Stimulated activated CD8-positive, alpha-beta memory T cell treated with anti-CD3 and anti-CD28 coated beads, Interleukin-15, amount 100 ng/mL, for 24 hours (primary cell): ENCODE measurements at regions not wholly inside any gene's neighbourhood (a gene's known extent, or its start where the extent isn't known, plus 50 kb on each side); places are given as distances from the start of the nearest gene placed in this dataset.
"Not testable (repeated sequence)": the region's sequence is repeated elsewhere in the genome, so short reads cannot be mapped to it uniquely, and the experiment has no call there.

Source experiments
- DNase-seq: peaks from one replicate; pipeline ENCODE4 v3.0.0-alpha.2; 2020; ENCODE audit warnings: low read depth

GRCh38 chr2:125710561-125710960 is 945.4 kb upstream of the GYPC start:
- no peak for DNase-seq

GRCh38 chr2:125711075-125711474 is 944.9 kb upstream of the GYPC start:
- DNase-seq: no peak

- no peak for DNase-seq
Measured at GRCh38 chr2:125713533-125713932, 942.4 kb upstream of the GYPC start.

GRCh38 chr2:125721072-125721721 is 934.8 kb upstream of the GYPC start:
- no peak for DNase-seq

GRCh38 chr2:125730921-125731320 is 925.0 kb upstream of the GYPC start:
- no peak for DNase-seq

- no peak for DNase-seq
Measured at GRCh38 chr2:125736306-125736705, 919.7 kb upstream of the GYPC start.

GRCh38 chr2:125745514-125745913 is 910.4 kb upstream of the GYPC start:
- DNase-seq: no peak

GRCh38 chr2:125746321-125747164 is 909.4 kb upstream of the GYPC start:
- DNase-seq: no peak

- no peak for DNase-seq
Measured at GRCh38 chr2:125747165-125747425, 908.9 kb upstream of the GYPC start.

- no peak for DNase-seq
Measured at GRCh38 chr2:125756431-125756830, 899.5 kb upstream of the GYPC start.

GRCh38 chr2:125796784-125797183 is 859.2 kb upstream of the GYPC start:
- DNase-seq: no peak

- DNase-seq: no peak
Measured at GRCh38 chr2:125797192-125797591, 858.8 kb upstream of the GYPC start.

- DNase-seq: no peak
Measured at GRCh38 chr2:125822746-125823145, 833.2 kb upstream of the GYPC start.

- DNase-seq: not testable (repeated sequence)
Measured at GRCh38 chr2:125825781-125826180, 830.2 kb upstream of the GYPC start.

- no peak for DNase-seq
Measured at GRCh38 chr2:125837128-125837527, 818.8 kb upstream of the GYPC start.

GRCh38 chr2:125837611-125838010 is 818.3 kb upstream of the GYPC start:
- no peak for DNase-seq

GRCh38 chr2:125839945-125840344 is 816.0 kb upstream of the GYPC start:
- no peak for DNase-seq

- no peak for DNase-seq
Measured at GRCh38 chr2:125842041-125842440, 813.9 kb upstream of the GYPC start.

GRCh38 chr2:125850541-125850940 is 805.4 kb upstream of the GYPC start:
- DNase-seq: no peak

GRCh38 chr2:125852364-125852763 is 803.6 kb upstream of the GYPC start:
- no peak for DNase-seq

GRCh38 chr2:125853626-125854025 is 802.3 kb upstream of the GYPC start:
- DNase-seq: no peak

GRCh38 chr2:125855204-125855603 is 800.8 kb upstream of the GYPC start:
- DNase-seq: no peak

GRCh38 chr2:125857971-125858794 is 797.8 kb upstream of the GYPC start:
- DNase-seq: no peak
